PFSK-1 (cell line): ENCODE measurements at regions not wholly inside any gene's neighbourhood (a gene's known extent, or its start where the extent isn't known, plus 50 kb on each side); places are given as distances from the start of the nearest gene placed in this dataset.

Experiments
- FOXP2 ChIP-seq: optimal IDR thresholded peaks from 2 replicates; pipeline ENCODE3; 2011; ENCODE audit warnings: borderline replicate concordance, control low read depth, inconsistent platforms; ENCODE audit not compliant: insufficient read depth; ENCODE audit errors: extremely low read length, extremely low read depth
- POLR2AphosphoS5 ChIP-seq: IDR thresholded peaks from 2 replicates; pipeline ENCODE4 v1.6.1; 2012; ENCODE audit warnings: low read depth, mild to moderate bottlenecking, control low read depth, low read length, moderate library complexity
- SIN3A ChIP-seq: IDR thresholded peaks from 2 replicates; pipeline ENCODE4 v1.6.1; 2012; ENCODE audit warnings: mild to moderate bottlenecking, low read length, moderate library complexity, borderline replicate concordance; ENCODE audit not compliant: insufficient read depth
- TAF1 ChIP-seq: IDR thresholded peaks from 2 replicates; pipeline ENCODE4 v1.6.1; 2012; ENCODE audit warnings: low read length, control low read depth, borderline replicate concordance; ENCODE audit not compliant: insufficient read depth
- TF ChIP-seq, protein P1 (sequence below), 2 experiments: IDR thresholded peaks; 2 replicates each; pipeline versions ENCODE4 v1.6.1 to v1.8.0; 2011 to 2012; ENCODE audit warnings: low read depth in 2 of 2, low read length in 2 of 2, control low read depth in 1 of 2, inconsistent platforms in 1 of 2, mild to moderate bottlenecking in 1 of 2, moderate library complexity in 1 of 2; ENCODE audit not compliant: insufficient read depth in 1 of 2

DNA sequence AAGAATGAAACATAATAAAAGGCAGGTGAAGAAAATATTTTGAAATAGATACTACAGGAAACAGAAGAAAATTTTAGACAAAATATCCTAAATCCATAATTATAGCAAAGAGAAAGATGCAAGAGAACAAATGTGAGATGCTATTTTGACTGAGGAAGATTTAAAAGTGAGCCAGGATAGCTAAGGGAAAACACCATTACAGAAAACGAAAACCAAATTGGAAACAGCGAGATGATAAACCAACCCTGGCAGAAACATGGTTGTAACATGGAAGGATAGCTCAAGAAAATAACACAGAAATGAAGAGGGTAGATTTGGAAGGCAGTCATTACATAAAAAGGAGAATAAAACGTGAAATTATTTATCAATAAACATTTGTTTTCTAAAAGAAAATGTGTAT is 267.2 kb upstream of the NREP start:
- TF ChIP-seq POLR2AphosphoS5 (no peak), FOXP2 (no peak), TAF1 (no peak), SIN3A (no peak)
- TF ChIP-seq, protein P1, sequence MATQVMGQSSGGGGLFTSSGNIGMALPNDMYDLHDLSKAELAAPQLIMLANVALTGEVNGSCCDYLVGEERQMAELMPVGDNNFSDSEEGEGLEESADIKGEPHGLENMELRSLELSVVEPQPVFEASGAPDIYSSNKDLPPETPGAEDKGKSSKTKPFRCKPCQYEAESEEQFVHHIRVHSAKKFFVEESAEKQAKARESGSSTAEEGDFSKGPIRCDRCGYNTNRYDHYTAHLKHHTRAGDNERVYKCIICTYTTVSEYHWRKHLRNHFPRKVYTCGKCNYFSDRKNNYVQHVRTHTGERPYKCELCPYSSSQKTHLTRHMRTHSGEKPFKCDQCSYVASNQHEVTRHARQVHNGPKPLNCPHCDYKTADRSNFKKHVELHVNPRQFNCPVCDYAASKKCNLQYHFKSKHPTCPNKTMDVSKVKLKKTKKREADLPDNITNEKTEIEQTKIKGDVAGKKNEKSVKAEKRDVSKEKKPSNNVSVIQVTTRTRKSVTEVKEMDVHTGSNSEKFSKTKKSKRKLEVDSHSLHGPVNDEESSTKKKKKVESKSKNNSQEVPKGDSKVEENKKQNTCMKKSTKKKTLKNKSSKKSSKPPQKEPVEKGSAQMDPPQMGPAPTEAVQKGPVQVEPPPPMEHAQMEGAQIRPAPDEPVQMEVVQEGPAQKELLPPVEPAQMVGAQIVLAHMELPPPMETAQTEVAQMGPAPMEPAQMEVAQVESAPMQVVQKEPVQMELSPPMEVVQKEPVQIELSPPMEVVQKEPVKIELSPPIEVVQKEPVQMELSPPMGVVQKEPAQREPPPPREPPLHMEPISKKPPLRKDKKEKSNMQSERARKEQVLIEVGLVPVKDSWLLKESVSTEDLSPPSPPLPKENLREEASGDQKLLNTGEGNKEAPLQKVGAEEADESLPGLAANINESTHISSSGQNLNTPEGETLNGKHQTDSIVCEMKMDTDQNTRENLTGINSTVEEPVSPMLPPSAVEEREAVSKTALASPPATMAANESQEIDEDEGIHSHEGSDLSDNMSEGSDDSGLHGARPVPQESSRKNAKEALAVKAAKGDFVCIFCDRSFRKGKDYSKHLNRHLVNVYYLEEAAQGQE (IDR thresholded peaks at IDR 0.05; ENCODE audit: insufficient read depth in 1 of 2, low read depth in 2 of 2, low read length in 2 of 2), result no peak

DNA sequence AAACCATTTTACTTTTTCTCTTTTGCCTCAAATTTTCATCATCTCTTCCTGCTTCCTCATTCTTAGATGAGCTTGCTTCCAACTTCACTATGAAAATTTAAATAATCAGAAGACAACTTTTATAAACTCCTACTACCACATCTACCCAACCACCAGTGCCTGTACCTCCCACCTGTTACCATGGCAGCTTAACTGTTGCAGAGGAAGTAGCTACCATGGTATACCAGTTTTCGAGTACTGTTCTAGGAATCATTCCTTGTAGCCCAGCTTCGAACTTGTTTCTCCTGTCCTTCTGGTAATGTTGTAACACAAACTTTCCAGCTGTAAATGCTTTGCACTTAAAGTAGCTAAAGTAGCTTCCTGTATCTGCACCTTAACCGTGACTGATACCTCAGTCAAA is 266.8 kb upstream of the NREP start:
- TF ChIP-seq TAF1 (no peak), FOXP2 (no peak), POLR2AphosphoS5 (no peak), SIN3A (no peak)
- TF ChIP-seq, protein P1 (IDR thresholded peaks at IDR 0.05; ENCODE audit: insufficient read depth in 1 of 2, low read depth in 2 of 2, low read length in 2 of 2), result no peak

DNA sequence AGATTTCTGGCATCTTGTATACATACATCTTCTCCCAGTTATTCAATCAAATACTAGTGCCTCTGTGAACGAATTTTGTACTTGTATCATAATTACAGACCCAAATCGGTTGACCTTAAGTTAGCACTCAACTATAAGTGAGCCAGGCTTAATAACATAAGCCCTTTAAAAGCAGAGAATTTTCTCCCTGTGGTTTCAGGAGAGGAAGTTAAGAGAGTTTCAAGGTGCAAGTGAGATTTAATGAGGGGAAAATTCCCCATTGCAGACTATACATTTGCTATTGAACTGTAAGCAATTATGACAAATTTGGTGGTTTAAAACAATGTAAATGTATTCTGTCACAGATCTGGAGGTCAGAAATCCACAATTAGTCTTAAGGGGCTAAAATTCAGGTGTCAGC is 261.9 kb upstream of the NREP start:
- TF ChIP-seq, protein P1 (IDR thresholded peaks at IDR 0.05; ENCODE audit: insufficient read depth in 1 of 2, low read depth in 2 of 2, low read length in 2 of 2), result no peak
- TF ChIP-seq POLR2AphosphoS5, result no peak
- no peak for TF ChIP-seq TAF1
- no peak for TF ChIP-seq FOXP2
- no peak for TF ChIP-seq SIN3A

DNA sequence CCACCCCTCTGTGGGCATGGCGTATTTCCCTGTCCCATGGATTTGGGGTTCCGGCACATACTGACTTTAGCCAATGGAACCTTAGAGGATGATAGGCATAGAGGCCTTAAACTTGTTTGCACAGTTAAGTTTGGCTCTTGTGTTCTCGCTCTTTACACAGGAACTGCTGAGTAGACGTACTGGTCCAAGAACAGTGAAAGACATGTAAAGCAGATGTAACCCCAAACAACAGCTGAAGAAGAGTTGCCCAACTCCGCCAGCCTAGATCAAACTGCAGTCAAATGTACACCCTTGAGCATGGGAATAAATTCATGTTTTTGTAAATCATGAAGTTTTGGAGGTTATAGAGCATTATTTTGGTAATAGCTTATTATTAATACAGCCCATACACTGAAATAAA is 260.0 kb upstream of the NREP start:
- TF ChIP-seq, protein P1 (IDR thresholded peaks at IDR 0.05; ENCODE audit: insufficient read depth in 1 of 2, low read depth in 2 of 2, low read length in 2 of 2), result no peak
- no peak for TF ChIP-seq POLR2AphosphoS5
- no peak for TF ChIP-seq FOXP2
- no peak for TF ChIP-seq TAF1
- no peak for TF ChIP-seq SIN3A
